PC-9 (cell line): ENCODE measurements at regions not wholly inside any gene's neighbourhood (a gene's known extent, or its start where the extent isn't known, plus 50 kb on each side); places are given as distances from the start of the nearest gene placed in this dataset.

Source experiments
- BruUV-seq: library from RNA; stranded (reverse); fragments of 400-500 nt; replicated peaks from 2 replicates; lab custom pipeline; 2021; lab: Mats Ljungman, UMichigan
- CTCF ChIA-PET: fragments of 300-600 bp; sonication (Branson Sonifier 250); formaldehyde crosslinking; loops from one replicate; lab custom pipeline; 2022; ENCODE audit warnings: antibody characterized with exemption; lab: Charles Lee
- POLR2A ChIA-PET: fragments of 300-600 bp; sonication (Branson Sonifier 250); formaldehyde crosslinking; loops from one replicate; lab custom pipeline; 2022; ENCODE audit warnings: antibody characterized with exemption; ENCODE audit not compliant: unreplicated experiment; lab: Charles Lee
- DNase-seq, 2 experiments: peaks; one replicate each; pipeline versions ENCODE4 v3.0.0 to v3.0.0-alpha.2; 2015 to 2022; ENCODE audit warnings: mixed read lengths in 1 of 2
- H2AFZ ChIP-seq: fragments of 200-600 bp; sonication (generic); 2 replicates; pipeline ENCODE4 v1.8.1; 2017; ENCODE audit warnings: antibody characterized with exemption
- H3F3A ChIP-seq: fragments of 200-600 bp; sonication (generic); 2 replicates; pipeline ENCODE4 v1.8.1; 2017; ENCODE audit warnings: antibody characterized with exemption, mild to moderate bottlenecking, low read depth; ENCODE audit not compliant: insufficient read depth
- H3K27ac ChIP-seq: fragments of 200-600 bp; sonication (generic); 2 replicates; pipeline ENCODE4 v1.6.1; 2016; ENCODE audit warnings: mixed run types
- H3K27me3 ChIP-seq: fragments of 200-600 bp; sonication (generic); 2 replicates; pipeline ENCODE4 v1.6.1; 2016; ENCODE audit warnings: low read depth, mixed run types; ENCODE audit not compliant: insufficient read depth
- H3K36me3 ChIP-seq: fragments of 200-600 bp; sonication (generic); 2 replicates; pipeline ENCODE4 v1.6.1; 2016; ENCODE audit warnings: low read depth, mixed run types
- H3K4me1 ChIP-seq: fragments of 200-600 bp; sonication (generic); replicated peaks from 2 replicates; pipeline ENCODE4 v1.6.1; 2016; ENCODE audit warnings: mixed run types; ENCODE audit not compliant: insufficient read depth
- H3K4me2 ChIP-seq: fragments of 200-600 bp; sonication (generic); 2 replicates; pipeline ENCODE4 v1.6.1; 2017; ENCODE audit warnings: mixed run types
- H3K4me3 ChIP-seq: fragments of 200-600 bp; sonication (generic); 2 replicates; pipeline ENCODE4 v1.6.1; 2016; ENCODE audit warnings: mixed run types
- H3K79me2 ChIP-seq: fragments of 200-600 bp; sonication (generic); 2 replicates; pipeline ENCODE4 v1.6.1; 2017; ENCODE audit warnings: low read depth, mixed run types
- H3K9me2 ChIP-seq: fragments of 200-600 bp; sonication (generic); 2 replicates; pipeline ENCODE4 v1.8.1; 2017; ENCODE audit warnings: mild to moderate bottlenecking; ENCODE audit not compliant: insufficient read depth
- H3K9me3 ChIP-seq: fragments of 200-600 bp; sonication (generic); 2 replicates; pipeline ENCODE4 v1.8.1; 2016; ENCODE audit warnings: low read depth; ENCODE audit not compliant: insufficient read depth
- H4K20me1 ChIP-seq: fragments of 200-600 bp; sonication (generic); 2 replicates; pipeline ENCODE4 v1.8.1; 2017; ENCODE audit not compliant: insufficient read depth
- EZH2 ChIP-seq: fragments of 200-600 bp; sonication (generic); IDR thresholded peaks from 2 replicates; pipeline ENCODE4 v1.8.0; 2017; ENCODE audit warnings: antibody characterized with exemption, low read depth
- intact Hi-C: fragments of 100-400 bp; cut with micrococcal nuclease; formaldehyde crosslinking; loops from one replicate; pipeline ENCODE4 v1.10.0; 2022; ENCODE audit not compliant: unreplicated experiment
- TF ChIP-seq, protein P1 (sequence below): fragments of 200-600 bp; sonication (generic); conservative IDR thresholded peaks from 2 replicates; pipeline ENCODE4 v1.6.1; 2017; ENCODE audit warnings: mixed run types, antibody characterized with exemption, mild to moderate bottlenecking, moderate library complexity

DNA sequence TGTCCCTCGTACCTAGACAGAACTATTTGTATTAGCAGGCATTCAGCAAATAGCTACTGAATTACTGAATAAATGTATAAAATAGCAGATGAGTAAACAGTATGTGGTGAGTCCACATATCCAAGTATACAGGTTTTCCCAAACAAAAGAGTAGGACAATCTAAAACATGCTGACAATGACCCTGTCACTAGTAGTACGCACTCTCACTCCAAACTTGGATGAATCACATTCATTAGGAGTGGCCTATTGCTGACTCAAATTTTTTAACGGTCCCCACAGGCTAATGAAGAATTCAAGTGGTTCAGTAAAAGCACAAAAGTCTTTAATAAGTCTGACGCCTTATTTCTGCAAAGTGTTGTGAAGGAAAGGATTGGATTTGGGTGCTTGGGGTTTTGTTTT, 449.3 kb upstream of the THBS1 start:
- Histone ChIP-seq H3K4me3 (no peak overlapping the region), H3F3A (peaks cover 62% of the 10 kb centered on the region), H3K4me1 (peaks cover 85% of the 10 kb centered on the region), H3K36me3 (no peaks in the 10 kb centered on the region), H3K9me3 (no peaks in the 10 kb centered on the region), H3K9me2 (no peaks in the 10 kb centered on the region), H4K20me1 (no peaks in the 10 kb centered on the region), H3K79me2 (no peaks in the 10 kb centered on the region), H2AFZ (no peak overlapping the region), H3K4me2 (no peak overlapping the region), H3K27ac (0 out of 2 replicates have a peak overlapping the region, but pooled peaks have one; percentile 29), H3K27me3 (no peaks in the 10 kb centered on the region)
- TF ChIP-seq, protein P1, sequence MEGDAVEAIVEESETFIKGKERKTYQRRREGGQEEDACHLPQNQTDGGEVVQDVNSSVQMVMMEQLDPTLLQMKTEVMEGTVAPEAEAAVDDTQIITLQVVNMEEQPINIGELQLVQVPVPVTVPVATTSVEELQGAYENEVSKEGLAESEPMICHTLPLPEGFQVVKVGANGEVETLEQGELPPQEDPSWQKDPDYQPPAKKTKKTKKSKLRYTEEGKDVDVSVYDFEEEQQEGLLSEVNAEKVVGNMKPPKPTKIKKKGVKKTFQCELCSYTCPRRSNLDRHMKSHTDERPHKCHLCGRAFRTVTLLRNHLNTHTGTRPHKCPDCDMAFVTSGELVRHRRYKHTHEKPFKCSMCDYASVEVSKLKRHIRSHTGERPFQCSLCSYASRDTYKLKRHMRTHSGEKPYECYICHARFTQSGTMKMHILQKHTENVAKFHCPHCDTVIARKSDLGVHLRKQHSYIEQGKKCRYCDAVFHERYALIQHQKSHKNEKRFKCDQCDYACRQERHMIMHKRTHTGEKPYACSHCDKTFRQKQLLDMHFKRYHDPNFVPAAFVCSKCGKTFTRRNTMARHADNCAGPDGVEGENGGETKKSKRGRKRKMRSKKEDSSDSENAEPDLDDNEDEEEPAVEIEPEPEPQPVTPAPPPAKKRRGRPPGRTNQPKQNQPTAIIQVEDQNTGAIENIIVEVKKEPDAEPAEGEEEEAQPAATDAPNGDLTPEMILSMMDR, result no peak
- DNase-seq, result no peak
- intact Hi-C loops, result no loop called here
- ChIA-PET CTCF (interaction anchor here (1.1 kb wide), 1 partner anchor 40 kb away, joined by 3 read pairs; no protein-coding TSS in a partner anchor), POLR2A (no interaction called here)
- BruUV-seq, result no TSS peak

DNA sequence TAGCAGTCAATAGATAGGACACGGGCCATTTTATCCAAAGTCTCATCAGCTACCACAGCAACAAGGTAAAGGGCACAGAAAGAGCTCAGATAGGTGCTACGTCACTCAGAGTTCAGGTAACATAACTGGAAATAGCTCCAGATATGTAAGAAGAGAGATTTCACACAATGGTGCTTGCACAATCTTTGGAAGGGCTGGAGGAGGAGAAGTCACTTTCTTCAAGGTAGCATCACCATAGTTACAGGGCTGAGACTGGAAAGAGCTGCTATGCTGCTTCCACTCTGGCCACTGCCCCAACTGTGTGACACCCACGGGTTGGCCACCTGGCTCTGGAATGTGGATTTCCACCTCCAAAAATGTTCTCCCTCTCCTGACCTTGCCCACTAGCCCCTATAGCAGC, 448.8 kb upstream of the THBS1 start:
- H3K4me1 ChIP-seq, result peaks cover 80% of the 10 kb centered on the region
- no peaks in the 10 kb centered on the region for H3K79me2 ChIP-seq
- H3K27ac ChIP-seq, result peak overlapping the region; percentile 76; the same call in 1 of the 2 replicates
- no peaks in the 10 kb centered on the region for H3K36me3 ChIP-seq
- H3K27me3 ChIP-seq, result no peaks in the 10 kb centered on the region
- H3K4me2 ChIP-seq, result peak overlapping the region; percentile 41; the same call in 1 of the 2 replicates
- no peaks in the 10 kb centered on the region for H3K9me3 ChIP-seq
- no peaks in the 10 kb centered on the region for H4K20me1 ChIP-seq
- intact Hi-C loops, result no loop called here
- peak; percentile 37 to 77 for DNase-seq
- CTCF ChIA-PET, result interaction anchor here (1.1 kb wide), 1 partner anchor 40 kb away, joined by 3 read pairs; no protein-coding TSS in a partner anchor
- H3K4me3 ChIP-seq, result no peak overlapping the region
- POLR2A ChIA-PET, result no interaction called here
- TF ChIP-seq, protein P1, result no peak
- TF ChIP-seq EZH2, result no peak
- peaks cover 57% of the 10 kb centered on the region for H3F3A ChIP-seq
- H3K9me2 ChIP-seq, result no peaks in the 10 kb centered on the region
- no TSS peak for BruUV-seq
- no peak overlapping the region for H2AFZ ChIP-seq

DNA sequence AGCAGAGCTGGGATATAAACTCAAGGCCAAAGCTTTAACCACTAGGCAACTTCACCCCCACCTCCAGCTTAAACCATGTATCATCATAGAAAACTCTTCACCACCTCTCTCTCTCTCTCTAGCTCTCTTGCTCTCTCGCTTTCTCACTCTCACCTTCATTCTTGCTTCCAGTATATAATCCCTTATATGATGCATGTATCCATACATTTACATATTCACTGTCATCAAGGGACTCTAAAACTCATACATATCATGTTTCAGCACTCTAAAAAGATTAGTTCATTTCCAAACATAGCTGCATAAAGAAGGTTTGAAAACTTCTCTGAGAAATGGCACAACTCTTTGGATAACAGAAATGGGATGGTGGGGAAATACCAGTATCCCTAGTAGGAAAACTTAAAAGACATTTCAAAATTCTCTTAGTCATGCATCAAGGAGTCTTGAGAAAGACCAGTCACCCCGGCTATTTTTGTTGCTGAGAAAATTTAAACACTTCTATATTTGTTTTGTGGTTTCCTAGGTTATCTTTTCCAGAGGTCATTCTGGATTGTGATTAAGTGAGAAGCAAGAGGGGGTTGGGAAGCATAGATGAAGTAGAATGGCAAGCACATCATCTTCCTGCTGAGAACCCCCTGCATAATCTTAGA, 447.8 kb upstream of the THBS1 start:
- H3K36me3 ChIP-seq, result no peaks in the 10 kb centered on the region
- H3K4me2 ChIP-seq, result peak overlapping the region; percentile 41
- TF ChIP-seq, protein P1, result no peak
- TF ChIP-seq EZH2, result no peak
- H4K20me1 ChIP-seq, result no peaks in the 10 kb centered on the region
- peaks cover 47% of the 10 kb centered on the region for H3F3A ChIP-seq
- ChIA-PET CTCF (no interaction called here), POLR2A (interaction anchor here (0.6 to 0.9 kb wide), 2 partner anchors 448 to 458 kb away, joined by 4 to 5 read pairs; partner anchors contain the start of gene THBS1)
- H3K4me3 ChIP-seq, result no peak overlapping the region
- no peaks in the 10 kb centered on the region for H3K9me2 ChIP-seq
- peak; percentile 31 to 90 for DNase-seq
- H3K4me1 ChIP-seq, result peaks cover 70% of the 10 kb centered on the region
- H3K27me3 ChIP-seq, result no peaks in the 10 kb centered on the region
- H3K9me3 ChIP-seq, result no peaks in the 10 kb centered on the region; the same call in 1 of the 2 replicates
- no peaks in the 10 kb centered on the region for H3K79me2 ChIP-seq
- peak overlapping the region; percentile 76 for H3K27ac ChIP-seq
- BruUV-seq, result no TSS peak
- no peak overlapping the region for H2AFZ ChIP-seq
- intact Hi-C loops, result no loop called here
